ENCODE measurements at regions not wholly inside any gene's neighbourhood (a gene's known extent, or its start where the extent isn't known, plus 50 kb on each side); places are given as distances from the start of the nearest gene placed in this dataset.

- Histone ChIP-seq H3K27ac (ENCODE audit: low read length) (no peak overlapping the region), H3K36me3 (ENCODE audit: control insufficient read depth, insufficient read depth, low read length) (no peaks in the 10 kb centered on the region), H3K4me1 (ENCODE audit: control insufficient read depth, insufficient read depth, low read length) (no peaks in the 10 kb centered on the region), H3K9me3 (ENCODE audit: control insufficient read depth, insufficient read depth, low read depth, low read length) (no peaks in the 10 kb centered on the region), H3K27me3 (ENCODE audit: control insufficient read depth, insufficient read depth, low read length) (no peaks in the 10 kb centered on the region), H3K4me3 (ENCODE audit: low read depth in 2 of 2, low read length in 2 of 2) (no peak overlapping the region)
- intact Hi-C loops (cut with micrococcal nuclease; ENCODE audit: unreplicated experiment): no loop called here
- POLR2A ChIA-PET: no interaction called here
- TF ChIP-seq CTCF (IDR thresholded peaks at IDR 0.05): no peak
- TF ChIP-seq TCF7L2 (IDR thresholded peaks at IDR 0.05; ENCODE audit: low read depth, low read length): no peak
- TF ChIP-seq SIN3A (IDR thresholded peaks at IDR 0.05; ENCODE audit: borderline replicate concordance, insufficient read depth, low read depth, low read length): no peak
- TF ChIP-seq POLR2AphosphoS5 (IDR thresholded peaks at IDR 0.05; ENCODE audit: low read depth, low read length): no peak
- TF ChIP-seq REST (IDR thresholded peaks at IDR 0.05; ENCODE audit: insufficient read depth in 1 of 2, low read depth in 2 of 2, low read length in 1 of 2): no peak
- ATAC-seq (no peak), DNase-seq (ENCODE audit: low read depth, low spot score) (no peak)
- in situ Hi-C loops (cut with HindIII; ENCODE audit: low pct_unique_long_range_greater_than_20kb, low sequenced_read_pairs): no loop called here
- no TSS peak for BruUV-seq (replicated peaks)
- CTCF ChIA-PET: interaction anchor here (0.6 kb wide), 1 partner anchor 42 kb away, joined by 4 read pairs; no protein-coding TSS in a partner anchor
Observed at GRCh38 chr2:149729586-149729985, 142.0 kb upstream of the MMADHC start.

GRCh38 chr2:149727927-149728326 is 140.4 kb upstream of the MMADHC start:
- Histone ChIP-seq H3K36me3 (ENCODE audit: control insufficient read depth, insufficient read depth, low read length) (no peaks in the 10 kb centered on the region), H3K27me3 (ENCODE audit: control insufficient read depth, insufficient read depth, low read length) (no peaks in the 10 kb centered on the region), H3K4me1 (ENCODE audit: control insufficient read depth, insufficient read depth, low read length) (no peaks in the 10 kb centered on the region), H3K27ac (ENCODE audit: low read length) (no peak overlapping the region), H3K4me3 (ENCODE audit: low read depth in 2 of 2, low read length in 2 of 2) (no peak overlapping the region), H3K9me3 (ENCODE audit: control insufficient read depth, insufficient read depth, low read depth, low read length) (no peaks in the 10 kb centered on the region)
- BruUV-seq (replicated peaks): no TSS peak
- in situ Hi-C loops (cut with HindIII; ENCODE audit: low pct_unique_long_range_greater_than_20kb, low sequenced_read_pairs) (no loop called here), intact Hi-C loops (cut with micrococcal nuclease; ENCODE audit: unreplicated experiment) (no loop called here)
- no peak for TF ChIP-seq SIN3A (IDR thresholded peaks at IDR 0.05; ENCODE audit: borderline replicate concordance, insufficient read depth, low read depth, low read length)
- TF ChIP-seq CTCF (IDR thresholded peaks at IDR 0.05): no peak
- TF ChIP-seq REST (IDR thresholded peaks at IDR 0.05; ENCODE audit: insufficient read depth in 1 of 2, low read depth in 2 of 2, low read length in 1 of 2): no peak
- TF ChIP-seq TCF7L2 (IDR thresholded peaks at IDR 0.05; ENCODE audit: low read depth, low read length): no peak
- TF ChIP-seq POLR2AphosphoS5 (IDR thresholded peaks at IDR 0.05; ENCODE audit: low read depth, low read length): no peak
- ATAC-seq (no peak), DNase-seq (ENCODE audit: low read depth, low spot score) (no peak)
- CTCF ChIA-PET: no interaction called here
- POLR2A ChIA-PET: no interaction called here
